GM23338 (cell line): ENCODE measurements at regions not wholly inside any gene's neighbourhood (a gene's known extent, or its start where the extent isn't known, plus 50 kb on each side); places are given as distances from the start of the nearest gene placed in this dataset.

Source experiments
- ATAC-seq: fragments of 200-7000 bp; cut with Tn5 transposase; 3 replicates; pipeline ENCODE4 v1.9.1; 2020
- DNase-seq: peaks from one replicate; pipeline ENCODE4 v3.0.0-alpha.2; 2015; ENCODE audit warnings: low spot score
- H2AFZ ChIP-seq: fragments of 200-600 bp; sonication (generic); 2 replicates; pipeline ENCODE4 v1.8.0; 2016; ENCODE audit warnings: antibody characterized with exemption, mild to moderate bottlenecking, moderate library complexity
- H3F3A ChIP-seq: fragments of 200-600 bp; sonication (generic); replicated peaks from 2 replicates; pipeline ENCODE4 v1.8.0; 2017; ENCODE audit warnings: antibody characterized with exemption, mixed run types, low read depth
- H3K27ac ChIP-seq: fragments of 200-600 bp; sonication (generic); 2 replicates; pipeline ENCODE4 v1.6.1; 2016; ENCODE audit warnings: low read depth
- H3K27me3 ChIP-seq: fragments of 200-600 bp; sonication (generic); 2 replicates; pipeline ENCODE4 v1.8.0; 2016; ENCODE audit warnings: mild to moderate bottlenecking, mixed run types, moderate library complexity; ENCODE audit not compliant: insufficient read depth
- H3K36me3 ChIP-seq: fragments of 200-600 bp; sonication (generic); 2 replicates; pipeline ENCODE4 v1.8.0; 2016; ENCODE audit warnings: mild to moderate bottlenecking; ENCODE audit not compliant: insufficient read depth
- H3K4me1 ChIP-seq: fragments of 200-600 bp; sonication (generic); 2 replicates; pipeline ENCODE4 v1.8.0; 2016; ENCODE audit warnings: mild to moderate bottlenecking, moderate library complexity; ENCODE audit not compliant: insufficient read depth
- H3K4me2 ChIP-seq: fragments of 200-600 bp; sonication (generic); 2 replicates; pipeline ENCODE4 v1.7.1; 2017; ENCODE audit warnings: mixed run types
- H3K4me3 ChIP-seq: fragments of 200-600 bp; sonication (generic); 2 replicates; pipeline ENCODE4 v1.6.1; 2016; ENCODE audit warnings: mixed run types
- H3K79me2 ChIP-seq: fragments of 200-600 bp; sonication (generic); replicated peaks from 2 replicates; pipeline ENCODE4 v1.8.0; 2017; ENCODE audit warnings: mild to moderate bottlenecking; ENCODE audit not compliant: insufficient read depth
- H3K9me2 ChIP-seq: fragments of 200-600 bp; sonication (generic); 2 replicates; pipeline ENCODE4 v1.8.0; 2017; ENCODE audit not compliant: insufficient read depth
- H4K20me1 ChIP-seq: fragments of 200-600 bp; sonication (generic); replicated peaks from 2 replicates; pipeline ENCODE4 v1.8.0; 2017; ENCODE audit warnings: mild to moderate bottlenecking; ENCODE audit not compliant: insufficient read depth
- H3K27ac Mint-ChIP-seq: 2 replicates; pipeline ENCODE4 v1.8.0; 2020; ENCODE audit warnings: inconsistent platforms, mild to moderate bottlenecking, moderate library complexity, mixed read lengths
- H3K27me3 Mint-ChIP-seq: 3 replicates; pipeline ENCODE4 v1.8.0; 2022; ENCODE audit warnings: low read depth, mild to moderate bottlenecking, moderate library complexity, mixed read lengths, inconsistent platforms; ENCODE audit not compliant: insufficient read depth, poor library complexity
- H3K36me3 Mint-ChIP-seq: 3 replicates; pipeline ENCODE4 v1.8.0; 2021; ENCODE audit warnings: low read depth, mild to moderate bottlenecking, inconsistent platforms, moderate library complexity, mixed read lengths
- H3K4me1 Mint-ChIP-seq: 3 replicates; pipeline ENCODE4 v1.8.0; 2020; ENCODE audit warnings: mild to moderate bottlenecking, inconsistent platforms, mixed read lengths
- H3K4me3 Mint-ChIP-seq: 3 replicates; pipeline ENCODE4 v1.8.0; 2021; ENCODE audit warnings: moderate library complexity, mild to moderate bottlenecking, inconsistent platforms, mixed read lengths
- H3K9me3 Mint-ChIP-seq: 3 replicates; pipeline ENCODE4 v1.8.0; 2020; ENCODE audit warnings: moderate library complexity, mild to moderate bottlenecking, inconsistent platforms, mixed read lengths
- CREB1 ChIP-seq: fragments of 250-450 bp; sonication (Bioruptor Pico); IDR thresholded peaks from 2 replicates; pipeline ENCODE4 v1.5.0; 2020; ENCODE audit warnings: low read depth, mild to moderate bottlenecking, moderate library complexity
- CTCF ChIP-seq, 2 experiments: fragments of 200-600 bp in 1 of 2; sonication (generic) in 1 of 2; conservative IDR thresholded peaks; 2 replicates each; pipeline versions ENCODE4 v1.5.1 to v1.6.1; 2016 to 2017; ENCODE audit warnings: antibody characterized with exemption in 2 of 2, low read depth in 2 of 2, mild to moderate bottlenecking in 2 of 2, moderate library complexity in 1 of 2
- EZH2 ChIP-seq: fragments of 200-600 bp; sonication (generic); IDR thresholded peaks from one replicate; pipeline ENCODE4 v1.8.0; 2017; ENCODE audit warnings: antibody characterized with exemption, mild to moderate bottlenecking, low read depth; ENCODE audit not compliant: unreplicated experiment
- EZH2phosphoT487 ChIP-seq: fragments of 200-600 bp; sonication (generic); IDR thresholded peaks from one replicate; pipeline ENCODE4 v1.8.1; 2018; ENCODE audit warnings: antibody characterized with exemption; ENCODE audit not compliant: unreplicated experiment
- NANOG ChIP-seq: IDR thresholded peaks from 2 replicates; pipeline ENCODE4 v1.6.1; 2016; ENCODE audit warnings: antibody characterized with exemption, borderline replicate concordance
- POLR2AphosphoS5 ChIP-seq: IDR thresholded peaks from 2 replicates; pipeline ENCODE4 v1.6.1; 2016; ENCODE audit warnings: antibody characterized with exemption, low read depth
- STAT1 ChIP-seq: IDR thresholded peaks from one replicate; pipeline ENCODE4 v1.6.1; 2016; ENCODE audit warnings: antibody characterized with exemption; ENCODE audit not compliant: unreplicated experiment
- ZNF331 ChIP-seq: fragments of 250-450 bp; sonication (Bioruptor Pico); IDR thresholded peaks from 2 replicates; pipeline ENCODE4 v1.5.0; 2020; ENCODE audit warnings: low read depth, mild to moderate bottlenecking, moderate library complexity
- ZNF462 ChIP-seq: fragments of 250-450 bp; sonication (Bioruptor Pico); IDR thresholded peaks from 2 replicates; pipeline ENCODE4 v1.5.0; 2020; ENCODE audit warnings: mild to moderate bottlenecking, moderate library complexity

- TF ChIP-seq CTCF (conservative IDR thresholded peaks at IDR 0.05; ENCODE audit: low read depth in 2 of 2) = peak; percentile 43 to 53
These were observed 178.5 kb upstream of the SLC24A2 start (continued) for GRCh38 chr9:19967216-19967887.

- no peak overlapping the region for H3K4me3 ChIP-seq
- no peak for ATAC-seq
- H3K36me3 ChIP-seq = no peaks in the 10 kb centered on the region
- no peak overlapping the region for H3K4me3 Mint-ChIP-seq
- no peaks in the 10 kb centered on the region for H4K20me1 ChIP-seq
- H3K4me1 ChIP-seq = peaks cover 27% of the 10 kb centered on the region
- H3K9me3 Mint-ChIP-seq = no peaks in the 10 kb centered on the region
- no peaks in the 10 kb centered on the region for H3K79me2 ChIP-seq
- no peaks in the 10 kb centered on the region for H3K27me3 ChIP-seq
- H3K36me3 Mint-ChIP-seq = no peaks in the 10 kb centered on the region; the same call in 2 of the 3 replicates
- H3K27me3 Mint-ChIP-seq = peaks cover 7% of the 10 kb centered on the region
- H3K27ac ChIP-seq = no peak overlapping the region
- peaks cover 35% of the 10 kb centered on the region for H3K4me1 Mint-ChIP-seq
- no peak overlapping the region for H2AFZ ChIP-seq
- H3K9me2 ChIP-seq = no peaks in the 10 kb centered on the region
- DNase-seq = no peak
- no peak overlapping the region for H3K27ac Mint-ChIP-seq
- H3K4me2 ChIP-seq = no peak overlapping the region
- no peaks in the 10 kb centered on the region for H3F3A ChIP-seq
- TF ChIP-seq EZH2phosphoT487 (no peak), NANOG (no peak), ZNF462 (CRISPR knock-in tag) (no peak), EZH2 (no peak), CREB1 (CRISPR knock-in tag) (no peak), POLR2AphosphoS5 (no peak), STAT1 (no peak), CTCF (conservative IDR thresholded peaks at IDR 0.05; ENCODE audit: low read depth in 2 of 2) (no peak), ZNF331 (CRISPR knock-in tag) (no peak)
These were observed 176.5 kb upstream of the SLC24A2 start for GRCh38 chr9:19965336-19965735.
